ENCODE measurements at regions not wholly inside any gene's neighbourhood (a gene's known extent, or its start where the extent isn't known, plus 50 kb on each side); places are given as distances from the start of the nearest gene placed in this dataset.

- DNase-seq (ENCODE audit: low spot score) (no peak), ATAC-seq (no peak)
- Mint-ChIP-seq H3K9me3 (peaks cover 11% of the 10 kb centered on the region), H3K36me3 (no peaks in the 10 kb centered on the region), H3K4me3 (no peak overlapping the region), H3K4me1 (peaks cover 29% of the 10 kb centered on the region), H3K27me3 (ENCODE audit: low read depth) (no peaks in the 10 kb centered on the region), H3K27ac (no peak overlapping the region)
- TF ChIP-seq CBFB (CRISPR knock-in tag; IDR thresholded peaks at IDR 0.05; ENCODE audit: low read depth) (no peak), NR2C2 (CRISPR knock-in tag; IDR thresholded peaks at IDR 0.05) (no peak), ARID4B (CRISPR knock-in tag; IDR thresholded peaks at IDR 0.05; ENCODE audit: borderline replicate concordance) (no peak), STAT6 (CRISPR knock-in tag; conservative IDR thresholded peaks at IDR 0.05; ENCODE audit: low read depth) (no peak), ATF6 (CRISPR knock-in tag; IDR thresholded peaks at IDR 0.05) (no peak), ATF2 (CRISPR knock-in tag; IDR thresholded peaks at IDR 0.05; ENCODE audit: borderline replicate concordance, low read depth) (no peak), JUN (CRISPR knock-in tag; IDR thresholded peaks at IDR 0.05) (no peak), ERG (CRISPR knock-in tag; IDR thresholded peaks at IDR 0.05) (no peak), CDX4 (CRISPR knock-in tag; IDR thresholded peaks at IDR 0.05; ENCODE audit: borderline replicate concordance) (no peak), ZNF671 (CRISPR knock-in tag; IDR thresholded peaks at IDR 0.05) (no peak), ZNF121 (CRISPR knock-in tag; IDR thresholded peaks at IDR 0.05) (no peak), ZNF232 (CRISPR knock-in tag; IDR thresholded peaks at IDR 0.05) (no peak), PRRX2 (CRISPR knock-in tag; IDR thresholded peaks at IDR 0.05) (no peak), NFATC4 (CRISPR knock-in tag; IDR thresholded peaks at IDR 0.05) (no peak), IRF2 (CRISPR knock-in tag; IDR thresholded peaks at IDR 0.05; ENCODE audit: borderline replicate concordance, low read depth) (no peak), ZBTB21 (CRISPR knock-in tag; IDR thresholded peaks at IDR 0.05; ENCODE audit: borderline replicate concordance) (no peak), ZSCAN18 (CRISPR knock-in tag; IDR thresholded peaks at IDR 0.05) (no peak)
- ChIA-PET POLR2A (no interaction called here), CTCF (no interaction called here)
Measured at GRCh38 chr5:96093340-96093739, 131.7 kb upstream of the ELL2 start.
